Natural killer cell (primary cell): ENCODE measurements at regions not wholly inside any gene's neighbourhood (a gene's known extent, or its start where the extent isn't known, plus 50 kb on each side); places are given as distances from the start of the nearest gene placed in this dataset.

Experiments
- ATAC-seq, 3 donors: fragments of 150-1000 bp in 2 of 3; fragments of 200-7000 bp in 1 of 3; cut with Tn5 transposase; 1 replicate in 1 of 3; 2 replicates in 2 of 3; pipeline ENCODE4 v1.10.0; 2021; ENCODE audit warnings: mild to moderate bottlenecking in 2 of 3, moderate library complexity in 2 of 3
- DNase-seq, 2 donors: peaks; one replicate each; pipeline versions ENCODE4 v3.0.0 to v3.0.0-alpha.2; 2013 to 2021; ENCODE audit warnings: mixed read lengths in 1 of 2
- H3K27ac ChIP-seq: one replicate; pipeline ENCODE4 v1.5.1; 2013; ENCODE audit warnings: mild to moderate bottlenecking, low read length
- H3K27me3 ChIP-seq: one replicate; pipeline ENCODE4 v1.6.1; 2013; ENCODE audit warnings: low read length; ENCODE audit not compliant: control insufficient read depth, insufficient read depth
- H3K36me3 ChIP-seq: one replicate; pipeline ENCODE4 v1.6.1; 2013; ENCODE audit warnings: low read length; ENCODE audit not compliant: control insufficient read depth, insufficient read depth
- H3K4me1 ChIP-seq: one replicate; pipeline ENCODE4 v1.6.1; 2013; ENCODE audit warnings: low read length; ENCODE audit not compliant: control insufficient read depth, insufficient read depth
- H3K4me3 ChIP-seq: one replicate; pipeline ENCODE4 v1.5.1; 2013; ENCODE audit warnings: low read length
- H3K9me3 ChIP-seq: one replicate; pipeline ENCODE4 v1.6.1; 2013; ENCODE audit warnings: low read length; ENCODE audit not compliant: control insufficient read depth, insufficient read depth
- H3K27ac Mint-ChIP-seq, 2 donors: one replicate each; pipeline ENCODE4 v1.8.0; 2022; ENCODE audit warnings: mild to moderate bottlenecking in 2 of 2, mixed read lengths in 2 of 2, moderate library complexity in 1 of 2
- H3K27me3 Mint-ChIP-seq, 2 donors: one replicate each; pipeline ENCODE4 v1.8.0; 2022; ENCODE audit warnings: low read depth in 2 of 2, mixed read lengths in 2 of 2
- H3K36me3 Mint-ChIP-seq: one replicate; pipeline ENCODE4 v1.8.0; 2022; ENCODE audit warnings: mixed read lengths
- H3K4me1 Mint-ChIP-seq, 2 donors: one replicate each; pipeline ENCODE4 v1.8.0; 2022; ENCODE audit warnings: mixed read lengths in 2 of 2
- H3K4me3 Mint-ChIP-seq: one replicate; pipeline ENCODE4 v1.8.0; 2022; ENCODE audit warnings: mild to moderate bottlenecking, moderate library complexity, mixed read lengths
- H3K9me3 Mint-ChIP-seq, 2 donors: one replicate each; pipeline ENCODE4 v1.8.0; 2022; ENCODE audit warnings: mixed read lengths in 2 of 2
- CTCF ChIP-seq: fragments of 200-600 bp; IDR thresholded peaks from one replicate; pipeline ENCODE4 v1.8.0; 2022; ENCODE audit warnings: antibody characterized with exemption
- WGBS: methylation state at CpG from one replicate; pipeline ENCODE4 v1.1.7; 2013; ENCODE audit warnings: missing lambda C conversion rate; ENCODE audit not compliant: insufficient coverage; 5-methylcytosine and 5-hydroxymethylcytosine counted together
- intact Hi-C: fragments of 100-400 bp; cut with micrococcal nuclease; formaldehyde crosslinking; loops from one replicate; pipeline ENCODE4 v1.14.2; 2022

DNA sequence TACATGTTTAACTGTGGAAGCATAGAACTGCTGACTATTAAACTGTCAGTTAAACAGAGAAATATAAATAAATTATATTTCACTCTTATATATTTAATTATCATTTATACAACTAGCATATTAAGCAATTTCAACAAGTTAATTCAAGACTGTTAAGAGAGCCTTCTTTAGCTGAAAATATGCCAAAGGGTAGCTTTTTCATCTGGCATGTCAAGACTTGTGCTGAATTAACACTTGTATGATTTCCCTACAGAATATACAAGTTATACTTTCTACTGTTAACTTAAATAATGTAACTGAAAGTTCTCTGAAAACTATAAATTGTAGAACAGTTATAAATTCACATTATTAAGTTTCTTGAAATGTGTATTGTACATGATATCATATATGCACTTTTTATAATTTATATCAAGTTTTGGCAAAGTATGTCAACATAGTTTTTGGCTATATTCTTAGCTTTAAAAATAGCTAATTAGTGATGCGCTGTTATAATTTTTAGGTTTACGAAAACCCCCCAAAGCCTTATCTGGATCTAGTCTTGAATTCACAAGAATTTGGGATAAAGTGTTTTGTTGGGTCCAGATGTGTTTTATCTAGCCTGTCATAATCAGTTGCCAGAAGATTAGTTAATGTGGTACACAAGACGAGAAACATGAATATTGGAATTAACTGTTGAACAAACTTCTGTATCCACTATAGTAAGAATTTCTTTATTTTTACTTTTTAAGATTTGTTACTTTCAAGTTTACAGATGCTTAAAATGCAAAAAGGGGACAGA is 231.1 kb upstream of the FOXP2 start:
- DNase-seq: no peak
- TF ChIP-seq CTCF: no peak
- no peaks in the 10 kb centered on the region for H3K27me3 Mint-ChIP-seq
- peaks cover 6 to 8% of the 10 kb centered on the region in 2 donors for H3K9me3 Mint-ChIP-seq
- no peak overlapping the region for H3K4me3 Mint-ChIP-seq
- no peak overlapping the region for H3K27ac Mint-ChIP-seq
- Histone ChIP-seq H3K9me3 (no peaks in the 10 kb centered on the region), H3K27ac (no peak overlapping the region), H3K27me3 (no peaks in the 10 kb centered on the region), H3K4me3 (no peak overlapping the region), H3K4me1 (no peaks in the 10 kb centered on the region), H3K36me3 (no peaks in the 10 kb centered on the region)
- intact Hi-C loops: no loop called here
- 100% methylated on average over 2 of the region's 3 CpGs for WGBS
- no peaks in the 10 kb centered on the region for H3K36me3 Mint-ChIP-seq
- no peak for ATAC-seq
- no peaks in the 10 kb centered on the region for H3K4me1 Mint-ChIP-seq

DNA sequence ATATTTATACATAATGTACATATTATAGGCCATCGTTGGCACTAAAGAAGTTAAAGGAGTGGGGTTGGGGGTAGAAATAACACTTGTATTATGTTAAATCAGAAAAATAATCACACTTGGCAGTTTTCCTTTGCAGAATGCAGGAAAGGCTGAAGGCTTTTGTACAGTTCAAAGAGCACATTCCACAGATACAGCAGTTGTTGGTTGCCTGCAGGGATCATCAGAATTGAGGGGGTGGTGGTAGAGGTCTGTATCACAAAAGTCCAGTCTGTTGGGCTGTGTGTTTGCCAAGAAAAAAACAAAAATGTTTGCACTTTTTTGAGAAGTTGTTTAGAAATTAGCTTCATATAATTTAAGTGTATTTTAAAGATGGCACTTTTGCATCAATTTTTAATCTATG is 231.8 kb upstream of the FOXP2 start:
- H3K36me3 ChIP-seq: no peaks in the 10 kb centered on the region
- no peak for ATAC-seq
- H3K4me3 ChIP-seq: no peak overlapping the region

GRCh38 chr7:114181280-114181679 is 233.3 kb upstream of the FOXP2 start:
- intact Hi-C loops: no loop called here
- H3K27me3 Mint-ChIP-seq: no peaks in the 10 kb centered on the region
- peaks cover 4 to 5% of the 10 kb centered on the region in 2 donors for H3K9me3 Mint-ChIP-seq
- H3K36me3 ChIP-seq: no peaks in the 10 kb centered on the region
- no peaks in the 10 kb centered on the region for H3K4me1 Mint-ChIP-seq
- TF ChIP-seq CTCF: no peak
- H3K4me3 Mint-ChIP-seq: no peak overlapping the region
- no peak overlapping the region for H3K27ac Mint-ChIP-seq
- DNase-seq: no peak
- no peaks in the 10 kb centered on the region for H3K27me3 ChIP-seq
- no peaks in the 10 kb centered on the region for H3K4me1 ChIP-seq
- 71% methylated on average over 1 of the region's 1 CpG for whole genome bisulfite sequencing
- H3K9me3 ChIP-seq: no peaks in the 10 kb centered on the region
- no peaks in the 10 kb centered on the region for H3K36me3 Mint-ChIP-seq
- no peak overlapping the region for H3K27ac ChIP-seq
- H3K4me3 ChIP-seq: no peak overlapping the region
- no peak for ATAC-seq

More for the DNA sequence above, 231.8 kb upstream of the FOXP2 start:
- no peak for TF ChIP-seq CTCF
- Mint-ChIP-seq H3K27me3 (no peaks in the 10 kb centered on the region), H3K27ac (no peak overlapping the region), H3K4me3 (no peak overlapping the region), H3K9me3 (peaks cover 4 to 5% of the 10 kb centered on the region in 2 donors), H3K4me1 (no peaks in the 10 kb centered on the region), H3K36me3 (no peaks in the 10 kb centered on the region)
- H3K27me3 ChIP-seq: no peaks in the 10 kb centered on the region
- no peaks in the 10 kb centered on the region for H3K9me3 ChIP-seq
- intact Hi-C loops: no loop called here
- no peak overlapping the region for H3K27ac ChIP-seq
- no peak for DNase-seq
- WGBS: no CpG with 5 or more reads among the region's 1 CpG
- no peaks in the 10 kb centered on the region for H3K4me1 ChIP-seq
